GM12892 (cell line): ENCODE measurements at regions not wholly inside any gene's neighbourhood (a gene's known extent, or its start where the extent isn't known, plus 50 kb on each side); places are given as distances from the start of the nearest gene placed in this dataset.

ENCODE experiments used
- POLR2A ChIP-seq: IDR thresholded peaks from 2 replicates; pipeline ENCODE4 v1.6.1; 2011; ENCODE audit warnings: low read depth, low read length, control low read depth
- POLR2AphosphoS5 ChIP-seq: IDR thresholded peaks from 2 replicates; pipeline ENCODE4 v1.6.1; 2011; ENCODE audit warnings: low read depth, low read length, control low read depth
- TAF1 ChIP-seq: IDR thresholded peaks from 2 replicates; pipeline ENCODE4 v1.6.1; 2011; ENCODE audit warnings: low read depth, mild to moderate bottlenecking, control low read depth, low read length, borderline replicate concordance

- TF ChIP-seq POLR2AphosphoS5 (no peak), POLR2A (no peak), TAF1 (no peak)
These were observed 161.6 kb upstream of the FAT1 start for GRCh38 chr4:186885289-186885688.
